ENCODE measurements at regions not wholly inside any gene's neighbourhood (a gene's known extent, or its start where the extent isn't known, plus 50 kb on each side); places are given as distances from the start of the nearest gene placed in this dataset.

DNA sequence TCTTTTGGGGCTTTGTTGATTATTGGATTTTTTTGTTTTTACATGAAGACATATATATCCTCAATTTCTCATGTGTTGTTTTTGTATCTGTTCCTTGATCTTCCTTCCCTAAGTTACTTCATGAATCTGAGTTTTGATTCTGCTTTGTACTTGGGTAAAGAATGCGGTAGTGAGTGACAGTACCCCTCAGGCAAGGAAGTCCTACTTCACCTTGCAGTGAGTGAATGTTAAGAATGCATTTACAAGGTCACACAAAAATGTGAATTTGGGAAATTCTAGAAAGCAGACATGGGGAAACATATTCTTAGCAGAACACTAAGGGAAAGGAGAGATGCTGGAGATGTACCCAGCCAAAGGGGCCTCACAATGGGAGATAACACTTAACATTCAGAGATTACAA is 373.1 kb upstream of the LCORL start:
- TF ChIP-seq POLR2A (IDR thresholded peaks at IDR 0.05) (no peak), CTCF (IDR thresholded peaks at IDR 0.05) (no peak), EP300 (IDR thresholded peaks at IDR 0.05) (no peak), POLR2AphosphoS5 (IDR thresholded peaks at IDR 0.05) (no peak)
